HG02885 (cell line): ENCODE measurements at regions not wholly inside any gene's neighbourhood (a gene's known extent, or its start where the extent isn't known, plus 50 kb on each side); places are given as distances from the start of the nearest gene placed in this dataset.

Experiments used
- ATAC-seq: cut with Tn5 transposase; IDR thresholded peaks from one replicate; pipeline ENCODE4 v1.9.1; 2021; ENCODE audit warnings: mild to moderate bottlenecking; ENCODE audit not compliant: unreplicated experiment, poor library complexity

- no peak for ATAC-seq
These were observed 258.7 kb downstream of the HTR1B start for GRCh38 chr6:77204555-77204954.

GRCh38 chr6:77183447-77183846 is 279.8 kb downstream of the HTR1B start:
- ATAC-seq: no peak

GRCh38 chr6:77181749-77182148 is 281.5 kb downstream of the HTR1B start:
- ATAC-seq: no peak

GRCh38 chr6:77180326-77180725 is 283.0 kb downstream of the HTR1B start:
- ATAC-seq: no peak

GRCh38 chr6:77178821-77179220 is 284.5 kb downstream of the HTR1B start:
- ATAC-seq: no peak

- no peak for ATAC-seq
These were observed 285.8 kb downstream of the HTR1B start for GRCh38 chr6:77177470-77177869.

- no peak for ATAC-seq
These were observed 289.7 kb downstream of the HTR1B start for GRCh38 chr6:77173472-77174074.

GRCh38 chr6:77172578-77172977 is 290.7 kb downstream of the HTR1B start:
- no peak for ATAC-seq

- ATAC-seq: no peak
These were observed 303.6 kb downstream of the HTR1B start for GRCh38 chr6:77159730-77160129.

- ATAC-seq: no peak
These were observed 312.1 kb downstream of the HTR1B start for GRCh38 chr6:77151241-77151640.

GRCh38 chr6:77150736-77151135 is 312.6 kb downstream of the HTR1B start:
- no peak for ATAC-seq

GRCh38 chr6:77145244-77145643 is 318.0 kb downstream of the HTR1B start:
- no peak for ATAC-seq

GRCh38 chr6:77143659-77144447 is 319.4 kb downstream of the HTR1B start:
- no peak for ATAC-seq

- ATAC-seq: no peak
These were observed 327.2 kb downstream of the HTR1B start for GRCh38 chr6:77136086-77136485.

- ATAC-seq: no peak
These were observed 330.3 kb downstream of the HTR1B start for GRCh38 chr6:77133031-77133430.

GRCh38 chr6:77131426-77131825 is 331.9 kb downstream of the HTR1B start:
- no peak for ATAC-seq

- ATAC-seq: no peak
These were observed 338.7 kb downstream of the HTR1B start for GRCh38 chr6:77124604-77125003.

- ATAC-seq: no peak
These were observed 339.8 kb downstream of the HTR1B start for GRCh38 chr6:77123527-77123926.

GRCh38 chr6:77106992-77107391 is 356.3 kb downstream of the HTR1B start:
- ATAC-seq: no peak

- no peak for ATAC-seq
These were observed 358.2 kb downstream of the HTR1B start for GRCh38 chr6:77105091-77105490.

- no peak for ATAC-seq
These were observed 365.4 kb downstream of the HTR1B start for GRCh38 chr6:77097940-77098339.
